Right lobe of liver (tissue), 6 donors: ENCODE measurements at regions not wholly inside any gene's neighbourhood (a gene's known extent, or its start where the extent isn't known, plus 50 kb on each side); places are given as distances from the start of the nearest gene placed in this dataset.
"Not testable (repeated sequence)": the region's sequence is repeated elsewhere in the genome, so short reads cannot be mapped to it uniquely, and the experiment has no call there.

Experiments used
- ATAC-seq, 4 donors: fragments of 200-7000 bp; cut with Tn5 transposase; one replicate each; pipeline ENCODE4 v1.9.1; 2020; ENCODE audit warnings: mild to moderate bottlenecking in 4 of 4, moderate library complexity in 4 of 4
- DNase-seq, 3 donors: peaks; one replicate each; pipeline ENCODE4 v3.0.0-alpha.2; 2020
- H3K27ac ChIP-seq, 3 donors: fragments of 200-600 bp; one replicate each; pipeline ENCODE4 v1.8.0; 2022
- H3K27me3 ChIP-seq, 2 donors: fragments of 200-600 bp; one replicate each; pipeline ENCODE4 v1.8.0; 2022
- H3K36me3 ChIP-seq, 4 donors: fragments of 200-600 bp; sonication (generic) in 1 of 4; one replicate each; pipeline versions ENCODE4 v1.5.1 to v1.8.0; 2017 to 2022; ENCODE audit warnings: control low read depth in 1 of 4
- H3K4me1 ChIP-seq, 4 donors: fragments of 200-600 bp; sonication (generic) in 1 of 4; one replicate each; pipeline versions ENCODE4 v1.5.1 to v1.8.0; 2017 to 2022; ENCODE audit warnings: control low read depth in 1 of 4
- H3K4me3 ChIP-seq, 3 donors: fragments of 200-600 bp; one replicate each; pipeline ENCODE4 v1.8.0; 2022
- H3K9me3 ChIP-seq, 4 donors: fragments of 200-600 bp; sonication (generic) in 1 of 4; one replicate each; pipeline versions ENCODE4 v1.5.1 to v1.8.0; 2017 to 2022; ENCODE audit warnings: control low read depth in 1 of 4
- CTCF ChIP-seq, 4 donors: fragments of 200-600 bp in 3 of 4; fragments of 450-650 bp in 1 of 4; IDR thresholded peaks; one replicate each; pipeline versions ENCODE4 v1.5.1 to v1.8.0; 2016 to 2022; ENCODE audit warnings: antibody characterized with exemption in 4 of 4, mild to moderate bottlenecking in 2 of 4
- POLR2A ChIP-seq: fragments of 450-650 bp; IDR thresholded peaks from one replicate; pipeline ENCODE4 v1.6.1; 2017; ENCODE audit warnings: antibody characterized with exemption, mild to moderate bottlenecking
- WGBS: methylation state at CpG from one replicate; pipeline ENCODE4 v1.1.6; 2018; ENCODE audit warnings: low coverage, low lambda C conversion rate; ENCODE audit not compliant: insufficient coverage; ENCODE audit errors: missing lambda C conversion rate; 5-methylcytosine and 5-hydroxymethylcytosine counted together
- intact Hi-C, 2 donors: fragments of 100-400 bp; cut with DNase I; formaldehyde crosslinking; loops; one replicate each; pipeline versions ENCODE4 v1.11.2 to v1.14.1; 2022
- donor health status: DM: no; HTN: yes; CAD: no.
- donor health status: DM: no; HTN: no; CAD: no.
- donor health status: DM: no; HTN: no; CAD: no.
- donor health status: DM: no; HTN: yes; CAD: no.
- donor health status: DM: no; HTN: yes; CAD: no.

GRCh38 chr2:83971547-83971946 lies 487.5 kb downstream of the SUCLG1 start:
- no peak for ATAC-seq
- H3K4me1 ChIP-seq: no peaks in the 10 kb centered on the region
- WGBS: 26% methylated on average over 2 of the region's 2 CpGs
- H3K36me3 ChIP-seq: no peaks in the 10 kb centered on the region
- intact Hi-C loops: no loop called here
- no peaks in the 10 kb centered on the region for H3K27me3 ChIP-seq
- no peak overlapping the region for H3K27ac ChIP-seq
- no peak overlapping the region for H3K4me3 ChIP-seq
- no peak for DNase-seq
- no peak for TF ChIP-seq POLR2A
- TF ChIP-seq CTCF (IDR thresholded peaks at IDR 0.05): no peak
- no peaks in the 10 kb centered on the region for H3K9me3 ChIP-seq

- H3K4me1 ChIP-seq: no peaks in the 10 kb centered on the region
- no peaks in the 10 kb centered on the region for H3K36me3 ChIP-seq
- TF ChIP-seq CTCF (IDR thresholded peaks at IDR 0.05) (no peak), POLR2A (no peak)
- peaks cover 0 to 3% (median 0%) of the 10 kb centered on the region in 4 donors for H3K9me3 ChIP-seq
- H3K27me3 ChIP-seq: no peaks in the 10 kb centered on the region
- 56% methylated on average over 4 of the region's 4 CpGs for WGBS
- ATAC-seq (no peak), DNase-seq (no peak)
- intact Hi-C loops: no loop called here
- no peak overlapping the region for H3K4me3 ChIP-seq
- no peak overlapping the region for H3K27ac ChIP-seq
Measured at GRCh38 chr2:83970217-83970929, 488.7 kb downstream of the SUCLG1 start.

GRCh38 chr2:83969085-83969484 lies 490.0 kb downstream of the SUCLG1 start:
- Histone ChIP-seq H3K27me3 (no peaks in the 10 kb centered on the region), H3K27ac (no peak overlapping the region), H3K4me1 (no peaks in the 10 kb centered on the region), H3K9me3 (peaks cover 0 to 3% (median 0%) of the 10 kb centered on the region in 4 donors), H3K36me3 (no peaks in the 10 kb centered on the region), H3K4me3 (no peak overlapping the region)
- 76% methylated on average over 3 of the region's 3 CpGs for WGBS
- no peak for ATAC-seq
- no peak for DNase-seq
- intact Hi-C loops: no loop called here
- TF ChIP-seq CTCF (IDR thresholded peaks at IDR 0.05) (no peak), POLR2A (no peak)

GRCh38 chr2:83967854-83968253 lies 491.2 kb downstream of the SUCLG1 start:
- H3K9me3 ChIP-seq: peaks cover 0 to 3% (median 0%) of the 10 kb centered on the region in 4 donors
- no peak for DNase-seq
- no peak for ATAC-seq
- H3K4me3 ChIP-seq: no peak overlapping the region
- no peaks in the 10 kb centered on the region for H3K4me1 ChIP-seq
- intact Hi-C loops: no loop called here
- H3K27me3 ChIP-seq: no peaks in the 10 kb centered on the region
- no peaks in the 10 kb centered on the region for H3K36me3 ChIP-seq
- no peak overlapping the region for H3K27ac ChIP-seq
- TF ChIP-seq CTCF (IDR thresholded peaks at IDR 0.05) (peak in 2 of 4 donors; percentile 3 to 14), POLR2A (no peak)
- 18% methylated on average over 2 of the region's 2 CpGs for WGBS

- H3K27ac ChIP-seq, intact Hi-C loops, H3K4me3 ChIP-seq, H3K9me3 ChIP-seq, DNase-seq, H3K4me1 ChIP-seq, H3K27me3 ChIP-seq, ATAC-seq, H3K36me3 ChIP-seq: not testable (repeated sequence)
- 75% methylated on average over 1 of the region's 3 CpGs for WGBS
Measured at GRCh38 chr2:83966946-83967345, 492.1 kb downstream of the SUCLG1 start.
